H9 (cell line): ENCODE measurements at regions not wholly inside any gene's neighbourhood (a gene's known extent, or its start where the extent isn't known, plus 50 kb on each side); places are given as distances from the start of the nearest gene placed in this dataset.

Experiments used
- DNase-seq: peaks from one replicate; pipeline ENCODE4 v3.0.0-alpha.2; 2017
- H2AFZ ChIP-seq: one replicate; pipeline ENCODE4 v1.6.1; 2013; ENCODE audit warnings: mild to moderate bottlenecking, low read length, control low read depth, moderate library complexity
- H2AK5ac ChIP-seq: 2 replicates; pipeline ENCODE4 v1.6.1; 2013; ENCODE audit warnings: low read length, control low read depth, mixed read lengths; ENCODE audit not compliant: insufficient read length
- H2BK120ac ChIP-seq: one replicate; pipeline ENCODE4 v1.6.1; 2013; ENCODE audit warnings: low read depth, mild to moderate bottlenecking, low read length, control low read depth, inconsistent platforms; ENCODE audit not compliant: poor library complexity, severe bottlenecking
- H2BK12ac ChIP-seq: 2 replicates; pipeline ENCODE4 v1.6.1; 2013; ENCODE audit warnings: low read length, control low read depth, mixed read lengths, low read depth; ENCODE audit not compliant: insufficient read length
- H2BK15ac ChIP-seq: 2 replicates; pipeline ENCODE4 v1.6.1; 2013; ENCODE audit warnings: low read depth, low read length, control low read depth
- H2BK20ac ChIP-seq: one replicate; pipeline ENCODE4 v1.6.1; 2013; ENCODE audit warnings: low read depth, mild to moderate bottlenecking, low read length, control low read depth, inconsistent platforms; ENCODE audit not compliant: poor library complexity, severe bottlenecking
- H2BK5ac ChIP-seq: 2 replicates; pipeline ENCODE4 v1.6.1; 2013; ENCODE audit warnings: low read length, control low read depth, mixed read lengths; ENCODE audit not compliant: insufficient read length
- H3K14ac ChIP-seq: 2 replicates; pipeline ENCODE4 v1.6.1; 2013; ENCODE audit warnings: low read length, control low read depth; ENCODE audit not compliant: insufficient read depth
- H3K18ac ChIP-seq: 2 replicates; pipeline ENCODE4 v1.6.1; 2013; ENCODE audit warnings: low read depth, mild to moderate bottlenecking, mixed read lengths, low read length, control low read depth; ENCODE audit not compliant: insufficient read length
- H3K23ac ChIP-seq: 2 replicates; pipeline ENCODE4 v1.6.1; 2013; ENCODE audit warnings: low read length, control low read depth, mixed read lengths, low read depth; ENCODE audit not compliant: insufficient read length
- H3K23me2 ChIP-seq: 2 replicates; pipeline ENCODE4 v1.6.1; 2013; ENCODE audit warnings: low read depth, mild to moderate bottlenecking, mixed read lengths, low read length, control low read depth; ENCODE audit not compliant: insufficient read length, poor library complexity, severe bottlenecking
- H3K27ac ChIP-seq: 2 replicates; pipeline ENCODE4 v1.5.1; 2013; ENCODE audit warnings: low read length, control low read depth, mixed read lengths, low read depth; ENCODE audit not compliant: insufficient read length
- H3K27me3 ChIP-seq: 2 replicates; pipeline ENCODE4 v1.6.1; 2013; ENCODE audit warnings: low read length, control low read depth, inconsistent platforms; ENCODE audit not compliant: insufficient read depth
- H3K4ac ChIP-seq: 2 replicates; pipeline ENCODE4 v1.6.1; 2013; ENCODE audit warnings: low read depth, mild to moderate bottlenecking, control low read depth, inconsistent platforms, low read length, moderate library complexity
- H3K4me1 ChIP-seq: 2 replicates; pipeline ENCODE4 v1.6.1; 2013; ENCODE audit warnings: low read length, control low read depth, inconsistent platforms; ENCODE audit not compliant: insufficient read depth
- H3K4me2 ChIP-seq: 2 replicates; pipeline ENCODE4 v1.6.1; 2013; ENCODE audit warnings: low read length, control low read depth, mixed read lengths; ENCODE audit not compliant: insufficient read length, insufficient read depth
- H3K56ac ChIP-seq: 2 replicates; pipeline ENCODE4 v1.6.1; 2013; ENCODE audit warnings: low read depth, mild to moderate bottlenecking, mixed read lengths, low read length, control low read depth; ENCODE audit not compliant: insufficient read length
- H3K79me1 ChIP-seq: 2 replicates; pipeline ENCODE4 v1.6.1; 2013; ENCODE audit warnings: low read depth, mild to moderate bottlenecking, moderate library complexity, low read length, control low read depth, inconsistent platforms; ENCODE audit not compliant: insufficient read depth, poor library complexity, severe bottlenecking
- H3K79me2 ChIP-seq: 2 replicates; pipeline ENCODE4 v1.6.1; 2013; ENCODE audit warnings: low read length, control low read depth, inconsistent platforms; ENCODE audit not compliant: insufficient read depth
- H3K9ac ChIP-seq: 2 replicates; pipeline ENCODE4 v1.6.1; 2013; ENCODE audit warnings: low read length, control low read depth, mixed read lengths; ENCODE audit not compliant: insufficient read length; ENCODE audit errors: extremely low read depth
- H3K9me3 ChIP-seq: one replicate; pipeline ENCODE4 v1.6.1; 2013; ENCODE audit warnings: low read depth, low read length, inconsistent platforms; ENCODE audit not compliant: control insufficient read depth
- H3T11ph ChIP-seq: one replicate; pipeline ENCODE4 v1.6.1; 2013; ENCODE audit warnings: mild to moderate bottlenecking, low read length, control low read depth, inconsistent platforms
- H4K20me1 ChIP-seq: one replicate; pipeline ENCODE4 v1.6.1; 2013; ENCODE audit not compliant: control insufficient read depth, insufficient read length, insufficient read depth
- H4K5ac ChIP-seq: 2 replicates; pipeline ENCODE4 v1.6.1; 2013; ENCODE audit warnings: low read depth, mild to moderate bottlenecking, mixed read lengths, low read length, control low read depth; ENCODE audit not compliant: insufficient read length
- H4K8ac ChIP-seq: replicated peaks from 2 replicates; pipeline ENCODE4 v1.6.1; 2013; ENCODE audit warnings: low read length, control low read depth, mixed read lengths, low read depth; ENCODE audit not compliant: insufficient read length
- H4K91ac ChIP-seq: 2 replicates; pipeline ENCODE4 v1.6.1; 2013; ENCODE audit warnings: low read depth, mild to moderate bottlenecking, moderate library complexity, mixed read lengths, low read length, control low read depth; ENCODE audit not compliant: insufficient read length
- H3K27ac Mint-ChIP-seq, 3 experiments: 2 replicates in 2 of 3; 3 replicates in 1 of 3; pipeline ENCODE4 v1.8.0; 2020 to 2021; ENCODE audit warnings: mixed read lengths in 3 of 3, mild to moderate bottlenecking in 1 of 3, moderate library complexity in 1 of 3
- H3K27me3 Mint-ChIP-seq: 2 replicates; pipeline ENCODE4 v1.8.0; 2021; ENCODE audit warnings: low read depth, mild to moderate bottlenecking, moderate library complexity, mixed read lengths
- H3K36me3 Mint-ChIP-seq, 3 experiments: 2 replicates in 2 of 3; 3 replicates in 1 of 3; pipeline ENCODE4 v1.8.0; 2020 to 2021; ENCODE audit warnings: low read depth in 3 of 3, mixed read lengths in 3 of 3; ENCODE audit not compliant: insufficient read depth in 1 of 3
- H3K4me1 Mint-ChIP-seq, 2 experiments: 2 replicates each; pipeline ENCODE4 v1.8.0; 2020; ENCODE audit warnings: mixed read lengths in 2 of 2
- H3K4me3 Mint-ChIP-seq, 2 experiments: 2 replicates in 1 of 2; 3 replicates in 1 of 2; pipeline ENCODE4 v1.8.0; 2020 to 2021; ENCODE audit warnings: mild to moderate bottlenecking in 2 of 2, mixed read lengths in 2 of 2, moderate library complexity in 1 of 2
- H3K9me3 Mint-ChIP-seq, 2 experiments: 2 replicates in 1 of 2; 3 replicates in 1 of 2; pipeline ENCODE4 v1.8.0; 2020; ENCODE audit warnings: mild to moderate bottlenecking in 2 of 2, mixed read lengths in 2 of 2, moderate library complexity in 1 of 2
- WGBS: extraction: QIAGEN DNeasy Blood & Tissue Kit; methylation state at CpG from one replicate; pipeline ENCODE4 v1.1.7; 2013; ENCODE audit warnings: missing lambda C conversion rate, low lambda C conversion rate, mixed read lengths; ENCODE audit not compliant: insufficient read length; ENCODE audit errors: extremely low coverage; 5-methylcytosine and 5-hydroxymethylcytosine counted together
- TF ChIP-seq, protein P1 (sequence below): fragments of 200-600 bp; sonication (generic); conservative IDR thresholded peaks from 3 replicates; pipeline ENCODE4 v1.8.0; 2021; ENCODE audit warnings: antibody characterized with exemption, mild to moderate bottlenecking

DNA sequence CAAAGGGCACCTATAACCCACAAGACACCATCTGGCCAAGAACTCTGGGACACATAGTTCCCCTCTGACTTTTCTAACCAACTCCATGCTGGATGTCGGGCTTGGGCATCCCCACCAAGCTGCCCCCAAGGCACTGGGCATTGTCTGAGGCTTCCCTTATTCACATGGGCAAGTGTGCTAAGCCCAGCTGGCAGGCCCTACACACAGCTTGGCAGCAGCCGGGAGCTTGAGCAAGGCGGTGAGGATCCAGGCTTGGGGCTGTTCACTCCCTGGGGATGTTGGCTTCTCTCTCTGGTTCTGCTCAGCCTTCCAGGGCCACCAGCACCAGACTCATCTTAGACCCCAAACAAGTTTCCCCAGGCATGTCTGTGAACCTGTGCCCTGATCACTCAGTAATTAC, 138.3 kb upstream of the KAZN start:
- TF ChIP-seq, protein P1, sequence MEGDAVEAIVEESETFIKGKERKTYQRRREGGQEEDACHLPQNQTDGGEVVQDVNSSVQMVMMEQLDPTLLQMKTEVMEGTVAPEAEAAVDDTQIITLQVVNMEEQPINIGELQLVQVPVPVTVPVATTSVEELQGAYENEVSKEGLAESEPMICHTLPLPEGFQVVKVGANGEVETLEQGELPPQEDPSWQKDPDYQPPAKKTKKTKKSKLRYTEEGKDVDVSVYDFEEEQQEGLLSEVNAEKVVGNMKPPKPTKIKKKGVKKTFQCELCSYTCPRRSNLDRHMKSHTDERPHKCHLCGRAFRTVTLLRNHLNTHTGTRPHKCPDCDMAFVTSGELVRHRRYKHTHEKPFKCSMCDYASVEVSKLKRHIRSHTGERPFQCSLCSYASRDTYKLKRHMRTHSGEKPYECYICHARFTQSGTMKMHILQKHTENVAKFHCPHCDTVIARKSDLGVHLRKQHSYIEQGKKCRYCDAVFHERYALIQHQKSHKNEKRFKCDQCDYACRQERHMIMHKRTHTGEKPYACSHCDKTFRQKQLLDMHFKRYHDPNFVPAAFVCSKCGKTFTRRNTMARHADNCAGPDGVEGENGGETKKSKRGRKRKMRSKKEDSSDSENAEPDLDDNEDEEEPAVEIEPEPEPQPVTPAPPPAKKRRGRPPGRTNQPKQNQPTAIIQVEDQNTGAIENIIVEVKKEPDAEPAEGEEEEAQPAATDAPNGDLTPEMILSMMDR: no peak
- DNase-seq: no peak
- no peak overlapping the region for H3K27ac Mint-ChIP-seq
- H4K5ac ChIP-seq: no peak overlapping the region
- H3K9ac ChIP-seq: no peak overlapping the region
- no peak overlapping the region for H3K18ac ChIP-seq
- no peak overlapping the region for H3K4me2 ChIP-seq
- H2AK5ac ChIP-seq: no peak overlapping the region
- H2BK5ac ChIP-seq: no peak overlapping the region
- no peaks in the 10 kb centered on the region for H3K4me1 ChIP-seq
- no peaks in the 10 kb centered on the region for H3K23me2 ChIP-seq
- no peaks in the 10 kb centered on the region for H3K9me3 ChIP-seq
- H4K20me1 ChIP-seq: no peaks in the 10 kb centered on the region
- no peaks in the 10 kb centered on the region for H3K27me3 ChIP-seq
- no peak overlapping the region for H3K56ac ChIP-seq
- H2BK120ac ChIP-seq: no peak overlapping the region
- H3K4me1 Mint-ChIP-seq: peaks cover 2% of the 10 kb centered on the region in 2 experiments; a peak in 2 of 4 replicates
- H3K27me3 Mint-ChIP-seq: peaks cover 4% of the 10 kb centered on the region; the same call in 1 of the 2 replicates
- no peak overlapping the region for H2AFZ ChIP-seq
- H3K79me2 ChIP-seq: no peaks in the 10 kb centered on the region
- no peak overlapping the region for H2BK20ac ChIP-seq
- H2BK15ac ChIP-seq: no peak overlapping the region
- H3K79me1 ChIP-seq: no peaks in the 10 kb centered on the region
- no peak overlapping the region; the same call in 1 of the 2 replicates for H3K14ac ChIP-seq
- WGBS: no CpG with 5 or more reads among the region's 3 CpGs
- no peaks in the 10 kb centered on the region for H3K36me3 Mint-ChIP-seq
- no peaks in the 10 kb centered on the region for H3K9me3 Mint-ChIP-seq
- no peak overlapping the region for H3T11ph ChIP-seq
- H4K8ac ChIP-seq: no peak overlapping the region
- no peak overlapping the region for H3K4ac ChIP-seq
- H2BK12ac ChIP-seq: no peak overlapping the region
- no peak overlapping the region for H3K23ac ChIP-seq
- no peak overlapping the region for H4K91ac ChIP-seq
- no peak overlapping the region for H3K27ac ChIP-seq
- no peak overlapping the region for H3K4me3 Mint-ChIP-seq
